IPS DF 19.7 (cell line): ENCODE measurements at regions not wholly inside any gene's neighbourhood (a gene's known extent, or its start where the extent isn't known, plus 50 kb on each side); places are given as distances from the start of the nearest gene placed in this dataset.

Experiments used
- DNase-seq: peaks from one replicate; pipeline ENCODE4 v3.0.0-alpha.2; 2013; ENCODE audit warnings: low read depth, low spot score

GRCh38 chr10:98332623-98333269 lies 64.8 kb upstream of the LOXL4 start:
- DNase-seq: no peak

GRCh38 chr10:98331885-98332284 lies 63.9 kb upstream of the LOXL4 start:
- DNase-seq: peak; percentile 64

GRCh38 chr10:98330987-98331386 lies 63.0 kb upstream of the LOXL4 start:
- no peak for DNase-seq

- no peak for DNase-seq
Measured at GRCh38 chr10:98328640-98329039, 60.6 kb upstream of the LOXL4 start.

- no peak for DNase-seq
Measured at GRCh38 chr10:98328163-98328562, 60.2 kb upstream of the LOXL4 start.

- DNase-seq: no peak
Measured at GRCh38 chr10:98326621-98327027, 58.6 kb upstream of the LOXL4 start.

GRCh38 chr10:98323221-98324164 lies 55.5 kb upstream of the LOXL4 start:
- no peak for DNase-seq

- DNase-seq: no peak
Measured at GRCh38 chr10:98321186-98321780, 53.3 kb upstream of the LOXL4 start.

- DNase-seq: no peak
Measured at GRCh38 chr10:98320486-98321185, 52.6 kb upstream of the LOXL4 start.

- DNase-seq: no peak
Measured at GRCh38 chr10:98318861-98319260, 50.9 kb upstream of the LOXL4 start.
